ENCODE measurements at regions not wholly inside any gene's neighbourhood (a gene's known extent, or its start where the extent isn't known, plus 50 kb on each side); places are given as distances from the start of the nearest gene placed in this dataset.

GRCh38 chr11:127219704-127220103, 219.1 kb upstream of the KIRREL3 start:
- intact Hi-C loops (cut with DNase I), result no loop called here
- Histone ChIP-seq H3K27ac (no peak overlapping the region), H3K4me1 (no peaks in the 10 kb centered on the region), H3K4me3 (no peak overlapping the region), H3K27me3 (no peaks in the 10 kb centered on the region), H3K9me3 (no peaks in the 10 kb centered on the region), H3K36me3 (replicated peaks in 1 of 2; ENCODE audit: insufficient read depth in 1 of 2, low read depth in 2 of 2) (no peaks in the 10 kb centered on the region)
- TF ChIP-seq POLR2A (IDR thresholded peaks at IDR 0.05) (no peak), CTCF (IDR thresholded peaks at IDR 0.05) (no peak)
- ATAC-seq (no peak), DNase-seq (no peak)
- WGBS, 2 donors, result 69 to 88% methylated on average over 2 of the region's 2 CpGs

GRCh38 chr11:127218275-127218608, 217.7 kb upstream of the KIRREL3 start:
- TF ChIP-seq POLR2A (IDR thresholded peaks at IDR 0.05), result no peak
- TF ChIP-seq CTCF (IDR thresholded peaks at IDR 0.05), result no peak
- WGBS, 2 donors, result 38 to 51% methylated on average over 3 of the region's 3 CpGs
- DNase-seq (no peak), ATAC-seq (peak; percentile 21)
- no peak overlapping the region for H3K4me3 ChIP-seq
- H3K27ac ChIP-seq, result no peak overlapping the region
- H3K27me3 ChIP-seq, result no peaks in the 10 kb centered on the region
- H3K36me3 ChIP-seq (replicated peaks in 1 of 2; ENCODE audit: insufficient read depth in 1 of 2, low read depth in 2 of 2), result no peaks in the 10 kb centered on the region
- intact Hi-C loops (cut with DNase I), result no loop called here
- no peaks in the 10 kb centered on the region for H3K4me1 ChIP-seq
- H3K9me3 ChIP-seq, result no peaks in the 10 kb centered on the region

GRCh38 chr11:127217452-127218274, 217.1 kb upstream of the KIRREL3 start:
- Histone ChIP-seq H3K9me3 (no peaks in the 10 kb centered on the region), H3K4me3 (no peak overlapping the region), H3K27me3 (no peaks in the 10 kb centered on the region), H3K27ac (no peak overlapping the region), H3K4me1 (no peaks in the 10 kb centered on the region), H3K36me3 (replicated peaks in 1 of 2; ENCODE audit: insufficient read depth in 1 of 2, low read depth in 2 of 2) (no peaks in the 10 kb centered on the region)
- ATAC-seq, result no peak
- WGBS, 2 donors, result 67 to 69% methylated on average over 7 of the region's 7 CpGs
- TF ChIP-seq POLR2A (IDR thresholded peaks at IDR 0.05) (no peak), CTCF (IDR thresholded peaks at IDR 0.05) (no peak)
- DNase-seq, result no peak
- intact Hi-C loops (cut with DNase I), result no loop called here

- Histone ChIP-seq H3K36me3 (replicated peaks in 1 of 2; ENCODE audit: insufficient read depth in 1 of 2, low read depth in 2 of 2) (no peaks in the 10 kb centered on the region), H3K27ac (no peak overlapping the region), H3K9me3 (no peaks in the 10 kb centered on the region), H3K27me3 (no peaks in the 10 kb centered on the region), H3K4me3 (no peak overlapping the region), H3K4me1 (no peaks in the 10 kb centered on the region)
- intact Hi-C loops (cut with DNase I), result no loop called here
- no peak for TF ChIP-seq POLR2A (IDR thresholded peaks at IDR 0.05)
- no peak for TF ChIP-seq CTCF (IDR thresholded peaks at IDR 0.05)
- ATAC-seq (no peak), DNase-seq (no peak)
- WGBS, 2 donors, result 83 to 91% methylated on average over 2 to 3 of the region's 3 CpGs
These were observed 205.2 kb upstream of the KIRREL3 start for GRCh38 chr11:127205688-127206217.

- H3K27me3 ChIP-seq, result no peaks in the 10 kb centered on the region
- no peak overlapping the region for H3K27ac ChIP-seq
- DNase-seq (no peak), ATAC-seq (no peak)
- H3K36me3 ChIP-seq (replicated peaks in 1 of 2; ENCODE audit: insufficient read depth in 1 of 2, low read depth in 2 of 2), result no peaks in the 10 kb centered on the region
- H3K4me3 ChIP-seq, result no peak overlapping the region
- TF ChIP-seq CTCF (IDR thresholded peaks at IDR 0.05) (no peak), POLR2A (IDR thresholded peaks at IDR 0.05) (no peak)
- no peaks in the 10 kb centered on the region for H3K9me3 ChIP-seq
- H3K4me1 ChIP-seq, result no peaks in the 10 kb centered on the region
- WGBS, 2 donors, result 18 to 23% methylated on average over 3 of the region's 3 CpGs
- intact Hi-C loops (cut with DNase I), result no loop called here
These were observed 202.9 kb upstream of the KIRREL3 start for GRCh38 chr11:127203490-127203889.

Data from body of pancreas (tissue), 4 donors.